NCI-H510A treated with DMSO at 0.1 percent for 48 hours (cell line): ENCODE measurements at regions not wholly inside any gene's neighbourhood (a gene's known extent, or its start where the extent isn't known, plus 50 kb on each side); places are given as distances from the start of the nearest gene placed in this dataset.

Experiments
- DNase-seq: peaks from one replicate; lab custom pipeline; 2025; lab: John Stamatoyannopoulos, UW

GRCh38 chr5:74092766-74093165 lies 466.8 kb downstream of the ARHGEF28 start:
- DNase-seq: no peak

- DNase-seq: no peak
Measured at GRCh38 chr5:74085782-74086181, 459.8 kb downstream of the ARHGEF28 start.

- no peak for DNase-seq
Measured at GRCh38 chr5:74085186-74085585, 459.2 kb downstream of the ARHGEF28 start.

DNA sequence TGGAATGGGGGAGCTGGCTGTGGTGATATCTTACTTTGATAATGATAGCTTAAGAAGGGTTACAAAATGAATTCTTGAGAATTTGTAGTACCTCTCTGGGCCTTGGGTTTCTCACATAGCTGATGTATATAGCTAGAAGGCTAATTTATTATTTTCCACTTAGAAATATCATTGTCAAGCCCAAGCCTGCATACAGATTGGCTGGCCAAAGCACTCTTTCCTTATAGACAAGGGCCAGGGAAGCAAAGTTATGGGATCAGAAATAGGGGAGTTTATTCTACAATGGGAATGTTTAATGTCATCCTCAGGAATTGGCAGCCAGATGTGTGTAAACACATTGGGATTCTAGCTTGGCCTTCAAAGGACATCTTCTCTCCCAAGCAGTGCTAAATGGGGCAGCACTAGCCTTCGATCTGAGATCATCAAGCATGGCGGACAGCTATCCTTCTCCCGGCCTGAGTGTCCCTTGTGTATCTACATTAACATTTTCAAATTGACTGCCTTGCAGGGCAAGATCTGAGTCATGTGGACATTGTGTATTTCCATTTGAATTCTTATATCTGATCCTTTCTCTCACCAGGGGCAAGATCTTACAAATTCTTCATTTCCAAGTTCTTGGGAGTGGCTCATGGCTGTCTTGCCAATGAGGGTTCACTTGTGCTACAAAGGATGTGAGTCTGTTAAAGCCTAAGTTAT lies 457.2 kb downstream of the ARHGEF28 start:
- DNase-seq: no peak

DNA sequence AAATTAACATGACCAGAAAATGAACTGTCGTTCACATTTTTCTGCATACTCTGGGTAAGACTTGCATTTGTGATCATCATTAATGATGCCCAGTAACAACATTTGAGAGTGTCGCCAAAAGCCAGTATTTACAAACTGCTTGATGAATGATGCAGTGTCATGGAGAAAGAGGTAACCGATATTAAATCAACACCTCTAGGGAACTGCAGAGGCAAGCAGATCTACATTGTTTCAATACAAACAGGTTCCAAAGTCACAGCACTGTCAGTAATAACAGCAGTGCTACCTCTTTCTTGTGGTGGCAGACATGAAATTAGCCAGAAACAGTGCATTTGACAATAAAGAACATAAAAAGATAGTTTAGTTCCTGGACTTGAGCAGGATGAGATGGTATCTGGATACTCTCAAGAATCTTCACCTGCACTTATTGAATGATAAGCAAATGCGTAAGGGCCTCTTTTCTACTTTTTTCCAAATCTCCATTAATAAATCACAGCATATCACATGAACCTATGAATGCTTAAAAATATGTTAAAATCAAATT lies 456.6 kb downstream of the ARHGEF28 start:
- DNase-seq: peak; percentile 72

- no peak for DNase-seq
Measured at GRCh38 chr5:74081126-74081525, 455.1 kb downstream of the ARHGEF28 start.

DNA sequence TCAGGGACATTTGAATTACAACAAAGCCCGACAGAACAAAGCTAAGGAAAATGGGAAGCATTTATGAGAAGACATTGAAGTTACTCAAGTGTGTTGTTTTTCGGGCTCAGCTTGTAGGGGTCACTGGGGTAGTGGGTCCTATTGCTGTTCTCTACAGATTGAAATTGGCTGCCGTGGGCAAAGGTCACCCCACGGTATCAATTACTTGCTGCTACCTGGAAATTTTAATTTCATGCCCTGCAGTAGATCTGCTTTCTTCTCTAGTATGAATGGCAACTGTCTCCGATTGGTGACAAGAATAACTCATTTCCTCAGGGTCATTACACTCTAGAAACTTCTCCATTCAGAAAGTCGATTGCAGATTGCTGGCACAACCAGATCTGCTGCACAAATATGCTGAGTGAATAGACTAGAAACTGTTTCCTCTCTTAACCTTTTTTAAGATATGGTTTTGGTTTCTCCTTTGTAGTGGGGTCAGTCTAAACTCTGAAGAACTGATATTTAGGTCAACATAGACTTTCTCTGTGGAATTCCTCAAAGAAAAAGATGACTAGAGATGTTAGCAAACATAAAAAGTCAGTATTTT lies 454.1 kb downstream of the ARHGEF28 start:
- no peak for DNase-seq

DNA sequence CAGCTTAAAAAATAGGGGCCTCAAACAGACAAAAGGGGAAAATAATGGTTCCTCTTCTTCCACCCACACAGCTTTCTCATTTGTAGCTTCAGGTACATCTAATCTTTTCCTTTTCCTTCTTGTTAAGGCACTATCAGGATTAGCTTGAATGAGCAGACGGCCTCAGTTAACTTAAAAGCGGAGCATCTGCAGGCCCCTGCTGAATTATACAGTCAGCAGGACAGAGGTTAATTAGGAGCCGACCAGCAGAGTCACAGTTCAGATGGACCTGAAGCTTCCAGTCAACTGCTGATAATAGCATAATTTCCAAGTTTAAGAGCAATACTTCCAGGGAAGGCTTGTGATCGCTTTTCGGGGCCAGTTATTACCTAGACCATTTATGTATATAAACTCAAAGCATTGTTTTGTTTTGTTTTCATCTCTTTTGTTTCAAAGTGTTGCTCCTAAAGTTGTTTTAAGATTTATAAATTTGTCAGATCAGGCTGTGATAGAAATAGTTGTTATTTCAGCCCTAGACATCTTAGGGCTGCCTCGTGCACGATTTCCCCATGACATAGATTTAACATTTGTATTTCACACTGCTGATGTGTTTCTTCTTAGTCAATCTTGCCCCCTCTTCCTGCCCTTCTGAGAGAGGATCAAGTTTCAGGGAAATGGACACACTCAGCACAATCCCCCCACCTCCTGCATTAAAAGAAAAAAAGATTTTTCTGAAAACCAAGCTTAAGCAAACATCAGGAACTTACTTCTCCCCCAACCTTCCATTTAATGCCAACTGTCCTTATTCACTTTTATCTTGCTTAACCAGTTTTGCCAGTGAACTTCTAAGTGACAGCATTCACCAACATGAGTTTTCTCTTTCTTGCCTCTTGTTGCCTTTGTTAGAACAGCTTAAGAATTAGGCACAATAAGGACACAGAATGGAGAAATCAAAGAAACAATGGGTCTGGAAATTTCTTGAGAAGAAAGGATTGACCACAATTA lies 449.8 kb downstream of the ARHGEF28 start:
- DNase-seq: peak; percentile 29

DNA sequence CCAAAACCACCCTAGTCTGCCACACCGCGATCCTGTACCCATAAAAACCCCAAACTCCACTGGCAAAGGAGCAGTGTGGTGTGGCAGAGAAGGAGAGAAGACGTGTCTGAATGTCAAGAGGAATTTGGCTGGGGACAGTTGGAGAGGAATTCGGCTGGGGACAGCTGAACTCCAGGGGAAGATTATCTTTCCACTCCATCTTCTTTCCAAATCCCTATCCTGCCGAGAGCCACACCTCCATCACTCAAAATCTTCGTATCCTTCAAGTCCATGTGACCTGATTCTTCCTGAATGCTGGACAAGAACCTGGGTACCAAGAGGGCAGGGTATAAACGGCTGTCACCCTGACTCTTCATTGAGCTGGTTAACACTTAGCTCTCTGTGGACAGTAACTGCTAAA lies 448.1 kb downstream of the ARHGEF28 start:
- DNase-seq: no peak

DNA sequence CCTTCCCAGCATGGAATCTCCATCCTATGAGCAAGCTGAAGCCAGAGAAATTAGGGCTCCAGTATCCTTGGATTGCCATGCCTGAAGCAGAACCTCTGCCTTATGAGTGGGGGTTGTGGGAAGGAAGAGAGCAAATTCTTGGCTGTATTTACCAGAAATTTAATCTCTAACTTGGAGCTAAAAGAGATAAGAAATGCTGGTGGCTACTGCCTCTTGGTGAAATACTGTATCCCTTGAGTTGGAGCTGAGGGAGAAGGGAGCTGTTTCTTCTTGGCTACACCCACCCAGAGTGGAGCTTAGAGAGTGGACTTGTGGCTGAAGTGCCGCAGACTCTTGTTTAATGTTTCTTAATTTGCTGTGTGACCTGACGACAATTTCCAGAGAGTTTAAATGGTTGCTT lies 447.3 kb downstream of the ARHGEF28 start:
- DNase-seq: no peak

DNA sequence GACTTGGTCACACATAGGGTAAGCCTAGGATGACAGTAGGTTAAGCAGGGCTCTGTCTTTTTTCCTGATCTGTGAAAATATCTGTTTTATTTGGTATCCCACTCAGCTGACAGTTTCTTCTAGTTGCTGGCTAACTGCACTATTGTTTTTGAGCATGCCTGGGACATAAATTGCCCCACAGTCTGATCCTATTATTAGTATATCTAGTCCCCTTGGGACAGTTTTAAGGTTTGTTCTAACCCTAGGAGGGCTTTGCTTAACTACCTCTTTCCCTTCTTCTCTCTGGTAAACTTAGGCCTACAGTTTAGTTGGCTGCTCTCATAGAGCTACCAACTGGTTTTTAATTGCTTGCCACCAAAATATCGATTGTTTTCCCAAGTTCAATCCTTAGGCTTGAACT lies 446.6 kb downstream of the ARHGEF28 start:
- no peak for DNase-seq

DNA sequence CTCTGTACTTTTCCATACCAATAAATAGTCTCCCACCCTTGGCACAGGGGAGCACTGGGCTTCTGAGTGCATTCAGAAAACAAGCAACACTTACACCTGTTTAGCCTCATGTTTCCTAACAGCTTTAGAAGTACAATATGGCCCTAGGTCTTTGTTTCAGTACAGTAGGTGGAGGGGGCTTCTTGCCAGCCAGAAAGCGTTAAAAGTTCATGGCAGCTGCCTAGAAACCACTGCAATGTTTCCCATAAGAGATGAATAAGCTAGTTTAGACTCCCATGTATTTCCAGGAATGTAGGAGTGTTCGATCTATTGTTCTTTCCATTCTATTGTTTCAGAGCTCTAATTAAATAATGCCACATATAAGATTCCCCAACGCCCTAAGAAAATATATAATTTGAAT lies 444.8 kb downstream of the ARHGEF28 start:
- DNase-seq: no peak

DNA sequence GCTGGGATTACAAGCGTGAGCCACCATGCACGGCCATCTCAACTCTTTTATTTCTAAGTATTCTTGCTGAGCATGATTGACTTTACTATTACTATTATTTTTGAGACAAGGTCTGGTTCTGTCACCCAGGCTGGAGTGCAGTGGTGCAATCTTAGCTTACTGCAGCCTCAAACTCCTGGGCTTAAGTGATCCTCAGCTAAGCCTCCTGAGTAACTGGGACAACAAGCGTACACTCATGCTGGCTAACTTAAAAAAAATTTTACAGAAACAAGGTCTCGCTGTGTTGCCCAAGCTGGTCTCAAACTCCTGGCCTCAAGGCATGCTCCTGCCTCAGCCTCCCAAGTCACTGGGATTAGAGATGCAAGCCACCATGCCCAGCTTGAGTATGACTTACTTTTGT lies 443.7 kb downstream of the ARHGEF28 start:
- no peak for DNase-seq

- DNase-seq: no peak
Measured at GRCh38 chr5:74067748-74068541, 441.9 kb downstream of the ARHGEF28 start.

DNA sequence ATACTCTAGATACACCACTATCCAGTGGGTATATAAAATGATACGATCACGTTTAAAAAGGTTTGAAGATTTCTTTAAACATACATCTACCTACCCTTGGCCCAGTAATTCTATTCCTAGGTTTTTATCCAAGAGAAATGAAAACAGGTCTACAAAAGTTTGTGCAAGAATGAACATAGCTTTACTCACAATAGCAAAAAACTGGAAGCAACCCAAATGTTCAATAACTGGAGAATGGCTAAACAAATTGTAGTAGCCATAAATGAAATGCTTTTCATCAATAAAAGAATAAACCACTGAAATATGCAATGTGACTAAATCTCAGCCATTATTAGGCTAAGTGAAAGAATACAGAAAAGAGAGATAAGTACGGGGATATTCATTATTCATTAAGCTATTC lies 438.9 kb downstream of the ARHGEF28 start:
- no peak for DNase-seq

- no peak for DNase-seq
Measured at GRCh38 chr5:74064225-74064624, 438.2 kb downstream of the ARHGEF28 start.

GRCh38 chr5:74063821-74064220 lies 437.8 kb downstream of the ARHGEF28 start:
- no peak for DNase-seq

DNA sequence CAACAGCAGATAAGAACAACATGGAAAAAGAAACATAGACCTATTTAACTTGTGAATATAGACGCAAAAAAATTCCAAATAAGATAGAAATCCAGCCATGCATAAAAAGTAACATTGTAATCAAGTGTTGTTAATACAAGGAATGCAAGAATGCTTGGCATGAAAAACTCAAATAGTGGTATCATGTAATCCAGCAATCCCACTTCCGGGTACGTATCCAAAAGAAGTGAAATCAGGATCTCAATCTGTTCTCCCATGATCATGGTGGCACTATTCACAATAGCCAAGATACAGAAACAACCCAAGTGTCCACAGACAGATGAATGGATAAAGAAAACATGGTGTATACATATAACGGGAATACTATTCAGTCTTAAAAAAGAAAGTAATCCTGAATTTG lies 437.4 kb downstream of the ARHGEF28 start:
- DNase-seq: no peak

DNA sequence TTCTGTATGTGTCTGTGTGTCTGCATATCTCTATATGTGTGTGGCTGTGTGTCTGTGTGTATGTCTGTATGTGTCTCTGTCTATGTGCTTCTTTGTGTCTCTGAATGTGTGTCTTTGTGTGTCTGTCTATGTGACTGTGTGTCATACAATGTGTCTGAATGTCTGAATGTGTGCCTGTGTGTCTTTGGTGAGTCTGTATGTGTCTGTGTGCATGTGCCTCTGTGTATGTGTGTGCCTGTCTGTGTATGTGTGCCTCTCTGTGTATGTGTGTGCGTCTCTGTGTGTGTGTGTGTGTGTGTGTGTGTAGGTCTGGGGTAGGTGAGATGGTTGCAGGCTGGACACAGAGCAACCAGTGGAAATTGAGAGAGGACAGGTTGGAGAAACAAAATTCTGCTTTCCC lies 435.3 kb downstream of the ARHGEF28 start:
- no peak for DNase-seq

- no peak for DNase-seq
Measured at GRCh38 chr5:74059706-74060105, 433.7 kb downstream of the ARHGEF28 start.

DNA sequence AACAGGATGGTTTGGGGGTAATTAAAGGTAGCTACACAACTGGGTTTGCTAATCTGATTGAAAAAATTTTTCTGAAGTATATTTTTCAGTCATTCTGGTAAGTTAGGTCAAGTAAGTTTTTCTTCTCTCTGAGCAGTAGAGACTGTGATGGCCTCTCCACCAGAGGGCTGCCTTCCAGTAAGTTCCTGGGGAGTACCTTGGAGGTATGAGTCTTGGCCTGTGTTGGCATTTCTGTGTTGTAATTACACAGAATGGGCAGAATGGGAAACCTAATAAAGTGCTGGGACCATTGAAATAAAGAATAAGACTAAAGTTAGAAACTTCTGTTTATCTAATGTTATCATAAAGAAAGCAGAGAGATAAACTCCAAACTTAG lies 430.8 kb downstream of the ARHGEF28 start:
- no peak for DNase-seq
